ENCODE measurements at regions not wholly inside any gene's neighbourhood (a gene's known extent, or its start where the extent isn't known, plus 50 kb on each side); places are given as distances from the start of the nearest gene placed in this dataset.

- 0 out of 2 replicates have a peak, but pooled peaks have one; percentile 46 for TF ChIP-seq ZNF230 (CRISPR knock-in tag; IDR thresholded peaks at IDR 0.05)
- TF ChIP-seq ZSCAN9 (CRISPR knock-in tag; IDR thresholded peaks at IDR 0.05; ENCODE audit: borderline replicate concordance) = peak; percentile 34; the same call in 1 of the 2 replicates
- TF ChIP-seq CHD2 (IDR thresholded peaks at IDR 0.05; ENCODE audit: low read depth, low read length) = no peak
- peak; percentile 49; the same call in 1 of the 2 replicates for TF ChIP-seq KAT7 (CRISPR knock-in tag; IDR thresholded peaks at IDR 0.05; ENCODE audit: borderline replicate concordance)
- TF ChIP-seq ZNF317 (CRISPR knock-in tag; IDR thresholded peaks at IDR 0.05) = peak; percentile 63; the same call in 1 of the 2 replicates
- TF ChIP-seq IKZF5 (CRISPR knock-in tag; IDR thresholded peaks at IDR 0.05) = peak; percentile 54; the same call in 1 of the 2 replicates
- no peak for TF ChIP-seq GPBP1L1 (CRISPR knock-in tag; IDR thresholded peaks at IDR 0.05)
- TF ChIP-seq ZNF326 (CRISPR knock-in tag; IDR thresholded peaks at IDR 0.05; ENCODE audit: borderline replicate concordance) = no peak
- peak; percentile 48; the same call in 1 of the 2 replicates for TF ChIP-seq ARID4A (CRISPR knock-in tag; IDR thresholded peaks at IDR 0.05; ENCODE audit: borderline replicate concordance)
- peak; percentile 51 for TF ChIP-seq ISL2 (CRISPR knock-in tag; IDR thresholded peaks at IDR 0.05)
- TF ChIP-seq KDM4B (CRISPR knock-in tag; IDR thresholded peaks at IDR 0.05) = no peak
- TF ChIP-seq ZNF546 (CRISPR knock-in tag; conservative IDR thresholded peaks at IDR 0.05) = no peak
- no peak; the same call in 1 of the 2 replicates for TF ChIP-seq PPARG (CRISPR knock-in tag; conservative IDR thresholded peaks at IDR 0.05)
- TF ChIP-seq ZBTB39 (CRISPR knock-in tag; IDR thresholded peaks at IDR 0.05) = no peak
- TF ChIP-seq E2F2 (CRISPR knock-in tag; IDR thresholded peaks at IDR 0.05; ENCODE audit: borderline replicate concordance) = no peak
- no peak; the same call in 1 of the 2 replicates for TF ChIP-seq SOX13 (IDR thresholded peaks at IDR 0.05)
- TF ChIP-seq SOX13 (CRISPR knock-in tag; conservative IDR thresholded peaks at IDR 0.05 in 1 of 2, IDR thresholded peaks at IDR 0.05 in 1 of 2) = peak in 1 of 2 experiments; percentile 64; a peak in 1 of 4 replicates
- no peak for TF ChIP-seq MLLT10 (CRISPR knock-in tag; IDR thresholded peaks at IDR 0.05)
- TF ChIP-seq TEAD2 (CRISPR knock-in tag; IDR thresholded peaks at IDR 0.05) = no peak
Measured at GRCh38 chr6:95856876-95857364, 158.9 kb upstream of the FUT9 start (continued).

Measured in HepG2 (cell line).